NCI-H2196 (cell line): ENCODE measurements at regions not wholly inside any gene's neighbourhood (a gene's known extent, or its start where the extent isn't known, plus 50 kb on each side); places are given as distances from the start of the nearest gene placed in this dataset.
"Not testable (repeated sequence)": the region's sequence is repeated elsewhere in the genome, so short reads cannot be mapped to it uniquely, and the experiment has no call there.

Experiments
- DNase-seq: peaks from one replicate; lab custom pipeline; 2025; ENCODE audit not compliant: unreplicated experiment; lab: John Stamatoyannopoulos, UW

DNA sequence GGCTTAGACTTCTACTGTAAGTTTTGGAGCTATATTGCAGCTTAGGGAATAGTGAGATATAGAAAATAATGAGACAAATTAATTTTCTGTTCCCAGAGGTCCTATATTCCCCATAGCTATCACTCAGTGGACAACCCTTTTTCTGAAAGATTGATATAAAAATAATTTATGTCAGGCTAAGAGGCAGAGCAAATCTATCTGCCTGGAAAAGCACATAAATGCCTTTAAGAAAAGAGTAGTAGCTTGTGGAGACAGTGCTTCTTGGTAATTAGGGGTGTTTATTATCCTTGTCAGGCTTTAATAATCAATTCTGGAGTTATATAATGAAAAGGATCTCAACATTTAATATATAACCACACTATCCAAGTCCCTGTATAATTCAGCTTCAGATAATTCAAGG lies 1162.8 kb upstream of the PCDH20 start:
- no peak for DNase-seq

DNA sequence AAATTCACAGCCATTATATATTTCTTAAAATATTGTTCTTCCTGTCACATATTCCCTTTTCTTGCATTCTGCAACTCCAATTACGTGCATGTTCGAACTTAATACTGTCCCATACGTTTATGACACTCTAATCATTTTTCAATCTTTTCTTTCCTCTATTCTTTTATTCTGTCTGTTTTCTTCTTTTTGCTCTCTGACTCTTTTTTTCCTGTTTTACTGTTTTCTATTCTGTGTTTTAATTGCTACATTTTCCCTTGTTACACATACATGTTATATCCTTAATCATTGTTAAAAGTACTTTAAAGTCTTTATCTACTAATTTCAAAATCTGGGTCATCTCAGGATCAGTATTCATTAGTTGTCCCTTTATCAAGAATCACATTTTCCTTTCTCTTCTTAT lies 1149.1 kb upstream of the PCDH20 start:
- no peak for DNase-seq

DNA sequence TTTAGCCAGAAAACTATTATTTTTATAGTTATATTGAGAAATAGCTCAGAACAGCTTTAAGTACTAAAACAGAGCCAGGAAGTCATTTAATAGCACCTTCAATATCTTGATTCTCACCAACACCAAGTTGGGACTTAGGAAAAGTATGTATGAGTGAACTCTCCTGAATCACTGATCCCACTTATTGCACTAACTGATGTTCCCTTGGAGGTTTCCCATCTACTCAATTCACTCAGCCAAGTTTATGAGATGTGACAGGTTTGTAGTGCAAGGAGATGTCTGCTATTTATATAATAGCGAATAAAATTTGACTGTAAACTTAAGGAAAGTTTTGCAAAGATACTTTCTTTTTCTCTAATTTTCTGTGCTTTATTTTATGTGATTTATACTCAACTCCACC lies 1147.6 kb upstream of the PCDH20 start:
- no peak for DNase-seq

DNA sequence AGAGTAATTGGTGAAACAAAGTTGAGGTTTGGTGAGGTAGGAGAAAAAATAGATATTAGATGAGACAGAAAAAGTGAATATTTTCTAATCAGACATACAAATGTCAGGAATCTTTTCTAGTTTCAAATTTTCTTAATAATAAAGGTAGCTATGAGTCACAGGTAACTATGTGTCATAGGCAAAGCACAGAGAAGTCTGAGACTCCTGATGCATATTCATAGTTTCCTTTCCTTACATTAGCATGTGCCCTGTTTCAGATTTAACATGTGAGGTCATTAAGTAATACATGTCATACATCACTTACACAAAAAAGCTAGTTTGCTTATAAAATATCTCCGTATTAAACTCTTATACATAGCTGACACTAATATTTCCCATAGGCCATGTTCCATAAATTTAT lies 1141.3 kb upstream of the PCDH20 start:
- DNase-seq = no peak

DNA sequence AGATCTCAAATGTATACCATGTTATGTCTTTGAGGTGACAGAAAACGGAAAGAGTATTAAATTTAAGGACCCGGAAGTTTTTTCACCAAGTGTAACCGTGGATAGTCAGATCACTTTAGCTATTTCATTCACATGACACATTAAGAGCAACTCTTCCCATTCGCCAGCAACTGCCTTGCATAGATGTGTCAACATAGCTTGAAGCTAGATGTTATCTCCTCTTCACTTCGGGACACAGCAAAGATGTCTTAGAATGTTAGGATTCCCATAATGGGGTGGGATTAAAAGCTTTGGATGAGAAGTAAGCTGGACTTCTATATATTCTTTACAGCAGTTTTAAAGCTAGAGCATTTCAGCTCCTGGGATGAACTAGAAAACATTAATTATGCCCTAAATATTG lies 1135.9 kb upstream of the PCDH20 start:
- DNase-seq = no peak

DNA sequence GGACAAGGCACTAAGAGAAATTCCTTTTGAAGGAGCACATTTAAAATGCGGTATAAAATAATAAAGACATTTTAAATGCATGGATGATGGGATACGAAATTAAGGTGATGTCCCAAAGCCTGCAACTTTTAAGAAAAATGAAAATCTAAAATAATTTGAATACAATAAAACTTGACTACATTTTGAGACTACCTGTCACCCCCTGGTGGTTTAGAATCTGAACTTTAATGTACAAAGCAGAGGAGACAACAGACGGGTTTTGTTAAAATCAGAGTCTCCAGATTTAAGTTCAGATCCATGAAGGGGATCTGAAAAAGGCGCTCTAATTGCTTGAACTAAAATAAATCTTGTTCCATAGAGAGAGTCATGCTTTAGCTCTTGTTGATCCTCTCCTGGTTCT lies 1129.3 kb upstream of the PCDH20 start:
- DNase-seq = no peak

DNA sequence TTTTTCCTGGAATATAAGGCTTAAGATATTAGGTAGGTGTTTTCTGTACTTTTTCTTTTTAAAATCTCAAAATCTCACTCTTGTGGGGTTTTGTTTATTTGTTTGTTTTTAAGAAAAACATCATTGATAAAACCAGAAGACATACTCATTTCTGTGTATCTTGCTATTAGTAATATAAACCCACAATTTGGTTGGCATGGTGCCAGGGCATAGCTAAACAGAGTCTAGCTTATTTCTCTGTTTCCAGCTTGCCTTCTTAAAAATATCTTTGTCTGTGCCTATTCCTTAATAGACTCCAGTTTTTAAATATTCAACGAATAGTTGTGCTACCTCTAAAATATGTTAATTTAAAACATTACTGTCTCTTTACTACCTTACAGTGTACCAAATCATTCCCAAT lies 1121.9 kb upstream of the PCDH20 start:
- DNase-seq = no peak

DNA sequence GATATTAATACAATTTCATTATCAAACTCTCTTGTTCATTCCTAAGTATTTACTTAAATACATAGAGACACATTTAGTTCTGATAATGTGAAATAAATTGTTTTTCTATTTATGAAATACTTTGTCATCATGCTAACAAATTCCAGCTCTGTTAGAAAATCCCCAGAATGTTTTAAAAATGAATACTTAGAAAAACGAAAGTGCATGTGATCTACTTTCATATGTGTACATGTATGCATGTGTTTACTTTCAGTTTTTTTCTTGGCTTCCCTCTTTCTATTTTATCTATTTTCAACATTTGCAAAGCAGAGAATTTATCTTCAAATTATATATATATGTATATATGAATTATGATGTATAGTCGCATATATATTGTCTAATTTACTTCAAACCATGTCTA lies 1110.0 kb upstream of the PCDH20 start:
- no peak for DNase-seq

DNA sequence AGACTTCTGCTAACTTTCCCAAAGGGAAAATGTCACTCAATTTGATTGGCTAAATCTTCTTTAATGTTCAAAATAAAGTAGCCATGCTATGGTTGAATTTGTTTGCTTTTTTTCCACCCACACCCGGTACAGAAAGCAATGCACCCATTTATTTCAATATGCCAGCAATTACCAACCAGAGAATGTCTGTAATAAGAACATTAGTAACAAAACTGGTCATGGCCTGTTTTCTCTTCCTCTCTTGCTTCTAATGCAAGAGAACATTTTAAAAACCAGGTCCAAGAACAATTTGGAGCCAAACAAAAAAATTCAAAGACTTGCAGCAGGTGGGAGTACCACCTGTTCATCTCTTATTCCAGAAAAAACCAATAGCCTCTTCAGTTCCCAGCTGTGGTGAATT lies 1108.8 kb upstream of the PCDH20 start:
- no peak for DNase-seq

DNA sequence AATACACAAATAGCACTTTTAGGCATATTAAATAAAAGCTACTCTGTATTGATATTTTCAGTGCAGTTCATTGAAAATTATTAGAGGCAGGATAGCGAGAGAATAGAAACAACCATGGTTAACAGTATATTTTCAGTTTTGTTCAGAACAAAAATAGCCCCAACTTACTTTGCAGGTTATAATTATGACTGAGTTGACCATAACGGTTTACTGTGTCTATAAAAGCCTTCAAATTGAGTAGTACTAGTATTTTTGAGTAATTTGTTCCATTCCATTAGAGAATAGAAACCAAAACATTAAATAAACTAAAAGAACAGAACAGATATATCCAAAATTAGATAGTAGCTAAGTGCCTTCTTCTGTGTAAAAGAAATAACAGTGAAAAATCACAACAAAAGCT lies 1108.4 kb upstream of the PCDH20 start:
- no peak for DNase-seq

DNA sequence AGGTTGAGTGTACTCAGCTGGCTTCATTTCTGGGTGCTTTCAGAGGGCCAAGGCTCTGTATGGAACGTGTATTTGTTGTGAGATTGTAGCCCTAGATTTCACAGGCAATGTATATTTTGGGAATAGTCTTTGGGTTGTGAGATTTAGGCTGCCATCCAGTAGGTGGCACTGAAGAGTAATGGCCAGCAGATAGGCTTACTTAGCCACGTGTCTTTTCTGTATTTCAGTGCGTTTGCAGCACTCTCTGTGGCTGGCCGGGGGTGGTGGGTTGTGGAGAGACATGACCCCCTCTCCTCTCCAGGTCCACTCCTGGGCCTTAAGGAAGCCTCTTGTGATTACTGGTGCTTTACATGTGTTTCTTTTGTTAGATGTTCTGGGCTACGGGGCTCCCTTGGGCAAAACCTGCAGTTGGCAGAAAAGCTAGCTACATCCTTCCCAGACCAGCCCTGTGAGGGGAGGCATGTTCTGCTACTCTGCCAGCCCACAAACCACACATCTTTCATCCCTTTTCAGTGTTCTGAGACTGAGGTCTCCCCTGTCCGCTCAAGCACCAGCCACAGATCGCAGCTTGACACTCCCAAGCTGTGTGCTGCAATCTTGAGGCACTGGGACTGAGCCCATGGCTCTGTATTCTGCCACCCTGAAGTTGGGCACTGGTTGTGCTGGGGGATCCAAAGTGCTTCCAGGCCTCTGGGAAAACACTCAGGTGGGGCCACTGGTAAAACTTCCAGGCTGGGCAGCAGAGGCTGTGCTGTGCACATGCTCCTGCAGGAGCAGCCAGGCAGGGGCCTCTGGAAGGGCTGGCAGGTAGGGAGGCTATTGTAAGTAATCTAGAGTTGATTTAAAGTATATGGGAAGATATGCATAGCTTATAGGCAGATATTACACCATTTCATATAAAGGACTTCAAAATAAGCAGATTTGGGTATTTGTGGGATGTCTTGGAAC lies 1096.8 kb upstream of the PCDH20 start:
- no peak for DNase-seq

DNA sequence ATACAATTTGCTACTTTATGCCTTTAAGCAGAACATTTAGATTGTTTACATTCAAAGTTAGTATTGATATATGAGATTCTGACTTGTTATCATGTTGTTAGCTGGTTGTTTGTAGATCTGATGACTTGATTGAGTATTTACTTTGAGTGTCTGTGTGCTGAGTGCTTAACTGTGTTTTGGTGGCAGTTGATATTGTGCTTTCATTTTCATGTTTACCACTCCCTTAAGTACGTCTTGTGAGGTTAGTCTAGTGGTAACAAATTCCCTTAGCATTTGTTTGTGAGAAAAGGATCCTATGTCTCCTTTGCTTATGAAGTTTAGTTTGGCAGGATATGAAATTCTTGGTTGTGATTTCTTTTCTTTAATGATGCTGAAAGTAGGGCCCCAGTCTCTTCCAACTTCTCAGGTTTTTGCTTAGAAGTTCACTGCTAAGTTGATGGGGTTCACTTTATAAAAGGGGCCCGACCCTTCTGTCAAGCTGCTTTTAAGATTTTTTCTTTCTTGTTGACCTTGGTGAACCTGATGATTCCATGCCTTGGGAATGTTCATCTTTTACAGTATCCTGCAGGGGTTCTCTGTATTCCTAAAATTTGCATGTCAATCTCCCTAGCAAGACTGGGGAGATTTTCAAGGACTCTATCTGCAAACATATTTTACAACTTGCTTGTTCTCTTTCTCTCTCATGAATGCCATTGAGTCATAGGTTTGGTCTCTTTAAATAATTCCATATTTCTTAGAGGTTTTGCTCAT lies 1095.4 kb upstream of the PCDH20 start:
- DNase-seq = no peak

DNA sequence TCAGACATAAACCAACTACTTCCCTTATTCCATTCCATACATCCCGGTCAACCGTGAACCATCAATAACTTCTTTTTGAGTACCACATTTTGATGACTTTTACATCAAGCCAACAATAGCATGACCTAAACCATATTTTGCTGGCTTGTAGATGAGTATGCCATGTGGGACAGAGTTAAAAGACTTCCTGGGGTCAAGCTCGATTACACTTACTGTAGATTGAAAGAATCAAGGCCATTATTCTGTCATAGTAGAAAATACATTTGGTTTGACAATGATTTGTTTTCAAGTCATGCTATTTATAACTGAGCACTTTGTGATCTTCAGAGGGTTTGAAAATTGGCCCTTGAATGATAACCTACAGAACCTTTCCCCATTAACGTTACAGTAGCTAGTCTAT lies 1086.9 kb upstream of the PCDH20 start:
- no peak for DNase-seq

DNA sequence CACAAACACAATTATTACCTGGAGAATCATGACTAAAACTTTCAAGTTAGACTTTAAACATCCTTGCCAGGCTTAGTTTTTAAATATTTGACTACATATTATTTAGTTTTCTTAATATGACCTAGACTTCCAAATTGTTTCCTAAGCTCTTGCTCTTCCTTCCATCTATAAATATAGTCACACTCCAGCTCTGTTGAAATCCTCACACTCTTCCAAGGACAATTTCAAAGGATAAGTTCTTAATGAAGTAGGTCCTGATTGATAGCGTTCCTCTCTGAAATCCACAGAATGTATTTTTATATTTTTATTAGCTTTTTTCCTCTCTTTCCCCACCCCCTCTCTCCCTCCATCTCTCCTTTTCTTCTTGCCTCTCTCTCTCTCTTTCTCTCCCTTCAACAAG lies 1074.1 kb upstream of the PCDH20 start:
- no peak for DNase-seq

DNA sequence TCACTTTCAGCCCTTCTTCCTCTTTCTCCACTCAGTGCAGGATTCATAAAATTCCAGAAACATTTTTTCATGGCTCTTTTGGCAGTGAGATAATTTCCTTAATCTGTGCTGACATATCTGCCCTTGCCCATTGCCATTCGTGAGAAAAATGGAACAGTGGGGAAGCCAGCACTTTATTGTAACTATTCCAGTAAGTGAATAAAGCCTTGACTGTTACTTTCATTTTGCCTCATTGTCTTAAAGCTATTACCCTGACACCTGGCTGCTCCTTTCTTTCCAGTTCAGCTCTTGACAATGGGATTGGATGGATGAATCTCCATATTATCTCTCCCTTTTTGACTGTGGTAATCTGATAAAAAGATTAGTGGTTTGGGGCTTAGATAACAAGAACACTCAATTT lies 1068.1 kb upstream of the PCDH20 start:
- no peak for DNase-seq

DNA sequence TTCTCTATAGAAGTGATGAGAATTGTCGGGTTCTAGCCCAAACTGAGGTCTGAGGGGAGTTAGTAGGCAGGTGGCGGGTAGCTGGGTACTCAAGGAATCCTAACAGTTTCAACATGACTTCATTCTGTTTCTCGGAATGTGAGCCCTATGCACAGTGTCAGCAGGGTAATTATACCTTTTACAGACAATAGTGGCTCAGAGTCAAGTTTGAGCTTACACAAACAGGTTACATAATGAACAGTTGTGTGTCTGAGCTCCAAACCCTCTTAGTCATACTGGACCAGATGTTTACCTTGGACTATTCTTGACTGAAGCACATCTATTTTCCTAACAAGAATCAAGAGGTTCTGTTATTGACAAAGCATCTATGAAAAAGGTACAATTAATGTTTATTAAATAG lies 1066.7 kb upstream of the PCDH20 start:
- DNase-seq = no peak

DNA sequence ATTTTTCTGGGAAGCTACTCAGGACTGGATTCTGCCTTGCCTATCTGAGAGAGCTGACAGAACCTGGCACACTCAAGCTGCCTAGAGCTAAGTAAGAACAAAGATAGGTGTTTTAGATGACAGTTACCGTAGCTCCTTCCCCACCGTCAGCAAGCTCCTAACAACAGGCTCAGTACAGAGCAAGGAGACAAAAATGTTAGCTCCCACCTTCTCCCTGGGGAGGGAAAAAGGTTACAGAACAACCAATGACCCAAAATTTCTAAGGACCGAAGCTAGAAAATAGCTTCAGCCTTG lies 1058.2 kb upstream of the PCDH20 start:
- no peak for DNase-seq

DNA sequence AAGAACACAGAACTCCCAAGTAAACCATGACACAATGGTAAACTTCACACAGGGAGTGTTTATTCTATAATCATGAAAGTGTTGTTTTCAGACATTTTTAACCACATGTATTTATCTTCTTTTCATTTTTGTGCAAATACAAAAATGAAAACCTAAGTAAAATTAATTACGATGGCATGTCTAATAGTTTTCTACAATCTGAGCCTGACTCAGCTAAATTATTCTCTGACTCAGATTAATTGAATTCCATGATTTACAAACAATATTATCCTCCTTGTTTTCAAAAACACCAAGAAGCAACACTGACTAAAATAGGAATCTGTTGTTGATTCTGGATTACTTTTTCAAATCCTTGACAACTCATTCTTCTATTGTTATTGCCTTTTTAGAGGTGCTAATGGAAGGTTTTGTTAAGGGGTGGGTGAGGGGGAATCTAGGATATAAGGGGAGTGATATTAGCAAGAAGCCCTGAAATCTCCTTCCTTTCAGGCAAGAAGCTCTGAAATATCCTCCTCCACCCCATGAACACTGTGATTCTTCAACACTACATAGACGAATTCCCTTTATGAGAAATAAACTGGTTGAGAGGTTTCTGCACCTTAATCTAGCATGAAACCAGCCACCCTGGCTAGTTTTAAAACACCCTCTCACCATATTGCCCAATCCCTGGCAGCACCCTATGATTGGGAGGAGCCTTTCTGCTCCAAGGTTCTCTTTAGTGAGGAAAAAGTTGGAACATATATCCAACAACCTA lies 1057.7 kb upstream of the PCDH20 start:
- no peak for DNase-seq

DNA sequence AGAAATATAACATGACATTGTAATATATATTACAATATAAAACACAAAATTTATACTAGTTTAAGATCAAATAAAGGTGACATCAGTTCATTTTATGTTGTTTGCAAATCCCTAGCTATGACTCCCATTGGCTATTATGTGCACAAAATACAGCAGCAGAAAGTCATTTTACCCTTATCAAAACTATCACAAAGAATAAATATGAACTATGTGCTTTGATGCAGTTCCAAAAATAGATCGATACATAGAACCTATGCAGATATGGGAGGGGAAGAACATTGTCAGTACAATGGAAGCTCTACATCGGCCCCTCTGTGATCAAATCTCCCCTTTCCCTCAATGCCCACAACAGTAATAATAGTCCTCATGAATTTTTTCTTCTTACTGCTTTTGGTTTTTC lies 1038.1 kb upstream of the PCDH20 start:
- DNase-seq = no peak

DNA sequence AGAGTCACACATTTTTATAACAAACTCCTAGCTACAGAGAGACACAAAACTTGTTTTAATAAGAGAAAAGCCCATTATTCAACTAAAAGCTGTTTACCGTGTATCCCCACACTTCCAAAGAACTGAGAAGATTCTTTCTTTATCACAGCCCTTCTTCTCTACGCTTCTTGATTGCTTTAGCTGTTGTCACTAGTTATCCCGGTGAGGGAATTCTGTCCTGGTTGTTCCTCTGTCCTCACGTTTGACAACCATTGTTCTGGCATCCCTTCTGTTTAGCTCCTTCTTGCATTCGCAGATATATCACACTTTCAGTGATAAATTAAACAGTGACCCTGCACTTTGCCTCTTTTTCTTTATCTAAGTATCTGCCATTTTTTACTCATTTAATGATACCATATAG lies 1035.1 kb upstream of the PCDH20 start:
- no peak for DNase-seq

DNA sequence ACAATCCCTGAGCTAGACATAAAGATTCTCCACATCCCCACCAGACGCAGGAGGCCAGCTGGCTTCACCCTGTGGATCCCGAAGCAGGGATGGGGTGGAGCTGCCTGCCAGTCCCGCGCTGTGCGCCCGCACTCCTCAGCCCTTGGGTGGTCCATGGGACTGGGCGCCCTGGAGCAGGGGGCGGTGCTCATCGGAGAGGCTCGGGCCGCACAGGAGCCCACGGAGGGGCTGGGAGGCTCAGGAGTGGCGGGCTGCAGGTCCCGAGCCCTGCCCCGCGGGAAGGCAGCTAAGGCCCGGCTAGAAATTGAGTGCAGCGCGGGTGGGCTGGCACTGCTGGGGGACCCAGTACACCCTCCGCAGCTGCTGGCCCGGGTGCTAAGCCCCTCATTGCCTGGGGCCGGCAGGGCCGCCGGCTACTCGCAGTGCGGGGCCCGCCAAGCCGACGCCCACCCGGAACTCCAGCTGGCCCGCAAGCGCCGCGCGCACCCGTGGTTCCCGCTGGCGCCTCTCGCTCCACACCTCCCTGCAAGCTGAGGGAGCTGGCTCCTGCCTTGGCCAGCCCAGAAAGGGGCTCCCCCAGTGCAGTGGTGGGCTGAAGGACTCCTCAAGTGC lies 1032.2 kb upstream of the PCDH20 start:
- DNase-seq = not testable (repeated sequence)

DNA sequence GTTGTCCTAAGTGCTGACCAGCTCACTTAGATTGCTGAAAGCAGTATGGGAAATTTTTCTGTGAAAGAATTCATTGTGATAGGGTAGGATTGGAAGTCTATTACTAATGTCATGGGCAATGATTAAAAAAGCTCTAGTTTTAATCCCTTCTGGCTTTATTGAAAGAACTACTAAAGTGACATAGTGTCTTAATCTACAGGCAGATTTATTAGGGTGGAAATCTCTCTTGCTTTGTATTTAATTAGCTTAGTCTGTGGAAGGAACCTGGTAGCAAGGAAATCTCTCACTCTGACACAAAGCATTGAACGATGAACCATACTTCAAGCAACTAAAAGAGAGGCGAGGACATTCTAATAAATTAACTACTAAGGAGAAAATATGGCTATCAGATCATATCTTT lies 1029.2 kb upstream of the PCDH20 start:
- no peak for DNase-seq
